MM.1S (cell line): ENCODE measurements at regions not wholly inside any gene's neighbourhood (a gene's known extent, or its start where the extent isn't known, plus 50 kb on each side); places are given as distances from the start of the nearest gene placed in this dataset.

ENCODE experiments used
- CTCF ChIP-seq: fragments of 300-600 bp; sonication (generic); IDR thresholded peaks from 2 replicates; pipeline ENCODE4 v1.5.1; 2016; ENCODE audit warnings: antibody characterized with exemption, low read length, mixed read lengths
- EZH2phosphoT487 ChIP-seq: fragments of 300-600 bp; sonication (generic); IDR thresholded peaks from 2 replicates; pipeline ENCODE4 v1.6.1; 2018; ENCODE audit warnings: antibody characterized with exemption, low read length

GRCh38 chrX:97682991-97683840 is 799.5 kb downstream of the RPA4 start:
- TF ChIP-seq CTCF (no peak), EZH2phosphoT487 (no peak)
